Activated T-cell treated with anti-CD3 and anti-CD28 coated beads for 1 hour (primary cell): ENCODE measurements at regions not wholly inside any gene's neighbourhood (a gene's known extent, or its start where the extent isn't known, plus 50 kb on each side); places are given as distances from the start of the nearest gene placed in this dataset.
"Not testable (repeated sequence)": the region's sequence is repeated elsewhere in the genome, so short reads cannot be mapped to it uniquely, and the experiment has no call there.

Experiments
- DNase-seq: peaks from one replicate; pipeline ENCODE4 v3.0.0-alpha.2; 2020; ENCODE audit warnings: low read depth

GRCh38 chr14:34381304-34381703 is 80.7 kb downstream of the SPTSSA start:
- DNase-seq = not testable (repeated sequence)

- DNase-seq = no peak
These were observed 81.6 kb downstream of the SPTSSA start for GRCh38 chr14:34380471-34380845.

DNA sequence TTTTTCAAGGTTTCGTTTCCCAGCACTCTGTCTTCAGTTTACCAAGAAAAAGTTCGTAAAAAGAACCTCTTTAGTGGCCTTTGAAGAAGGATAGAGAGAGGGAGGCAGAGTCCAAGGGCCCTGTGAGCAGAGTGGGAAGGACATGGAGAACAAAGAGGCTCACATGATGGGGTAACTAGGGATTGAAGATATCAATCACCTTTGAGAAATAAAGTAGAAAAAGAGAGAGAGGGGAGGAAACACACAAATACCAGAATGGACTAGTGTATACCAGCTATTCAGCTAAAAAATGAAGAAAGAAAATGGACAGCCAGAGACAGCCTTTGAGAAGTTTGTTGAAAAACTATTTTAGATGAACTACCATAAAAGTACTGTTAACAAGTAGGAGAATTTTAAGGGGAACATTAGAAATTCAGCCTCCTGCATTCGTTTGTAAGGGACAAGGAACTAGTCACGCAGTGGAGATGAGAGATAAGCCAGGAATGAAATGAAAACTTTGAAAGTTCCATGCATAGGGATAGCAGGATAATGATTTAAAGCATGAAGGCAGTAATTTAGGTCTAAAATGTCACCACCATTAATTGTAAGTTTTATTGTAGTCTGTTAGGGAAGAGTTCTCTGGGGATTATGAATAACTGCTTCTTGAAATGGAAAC is 82.1 kb downstream of the SPTSSA start:
- DNase-seq = no peak

DNA sequence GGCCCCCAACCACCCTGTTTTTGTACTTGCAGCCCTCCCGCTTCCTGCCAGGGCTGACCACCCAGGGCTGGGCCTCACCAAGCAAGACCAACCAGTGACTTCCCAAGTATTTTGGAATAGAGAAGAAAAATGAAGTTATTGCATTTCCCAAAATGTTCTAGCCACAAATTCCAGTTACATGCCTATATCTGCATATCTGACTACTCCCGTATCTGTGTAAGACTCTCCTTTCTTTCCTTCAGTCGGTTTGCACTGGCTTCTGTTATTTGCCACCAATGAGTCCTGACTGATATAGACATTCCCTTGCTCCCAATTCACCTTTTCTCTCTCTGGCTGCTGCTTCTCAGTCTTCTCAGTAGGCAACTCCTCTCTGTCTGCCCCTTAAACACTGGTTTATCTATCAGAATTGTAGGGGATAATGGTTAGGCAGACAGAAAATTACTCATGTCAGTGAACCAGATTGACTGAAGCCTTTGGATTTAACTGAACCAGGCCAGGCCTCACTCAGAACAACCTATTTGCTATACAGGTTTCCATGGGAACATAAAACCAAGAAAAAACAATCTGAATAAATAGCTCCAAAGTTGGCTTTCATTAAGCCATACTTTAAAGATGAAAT is 85.3 kb downstream of the SPTSSA start:
- DNase-seq = no peak

GRCh38 chr14:34374998-34375740 is 86.9 kb downstream of the SPTSSA start:
- no peak for DNase-seq

DNA sequence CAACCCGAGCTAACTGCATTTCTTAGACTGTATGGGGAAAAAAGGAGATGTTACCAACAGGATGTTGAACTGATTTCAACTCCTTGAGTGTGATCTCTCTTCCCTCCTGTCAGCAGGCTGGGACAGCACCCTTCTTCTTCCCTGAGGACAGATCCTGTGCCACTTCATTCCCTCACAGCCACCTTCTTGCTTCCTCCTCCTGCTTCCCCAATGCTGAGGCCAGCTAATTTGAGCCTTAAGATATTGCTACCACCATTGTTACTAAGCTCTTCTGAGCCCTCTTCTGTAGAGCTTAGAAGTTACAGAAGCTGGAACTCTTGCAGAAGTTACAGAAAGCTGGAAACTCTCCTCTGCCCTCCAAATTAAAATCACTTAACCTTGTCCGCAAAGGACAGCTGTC is 88.8 kb downstream of the SPTSSA start:
- no peak for DNase-seq

DNA sequence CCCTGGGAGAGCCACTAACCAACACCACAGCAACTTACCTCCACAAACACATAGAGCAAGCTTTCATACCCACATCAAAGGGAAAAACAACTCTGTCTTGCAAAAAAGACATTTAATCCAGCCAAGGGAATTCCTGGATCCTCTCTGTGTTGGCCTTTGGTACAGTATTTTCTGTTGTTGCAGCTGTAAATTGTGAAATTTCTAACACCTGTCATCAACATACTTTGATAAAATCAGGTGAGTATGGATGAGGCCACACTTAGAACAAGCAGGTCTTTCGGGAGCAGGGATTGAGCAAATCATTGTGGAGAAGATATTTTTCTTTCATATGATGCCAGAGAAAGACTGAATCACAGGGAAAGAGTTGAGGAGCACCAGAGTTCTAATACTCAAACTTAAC is 89.3 kb downstream of the SPTSSA start:
- no peak for DNase-seq

- DNase-seq = no peak
These were observed 92.4 kb downstream of the SPTSSA start for GRCh38 chr14:34369648-34370030.

- no peak for DNase-seq
These were observed 92.9 kb downstream of the SPTSSA start for GRCh38 chr14:34368971-34369647.

DNA sequence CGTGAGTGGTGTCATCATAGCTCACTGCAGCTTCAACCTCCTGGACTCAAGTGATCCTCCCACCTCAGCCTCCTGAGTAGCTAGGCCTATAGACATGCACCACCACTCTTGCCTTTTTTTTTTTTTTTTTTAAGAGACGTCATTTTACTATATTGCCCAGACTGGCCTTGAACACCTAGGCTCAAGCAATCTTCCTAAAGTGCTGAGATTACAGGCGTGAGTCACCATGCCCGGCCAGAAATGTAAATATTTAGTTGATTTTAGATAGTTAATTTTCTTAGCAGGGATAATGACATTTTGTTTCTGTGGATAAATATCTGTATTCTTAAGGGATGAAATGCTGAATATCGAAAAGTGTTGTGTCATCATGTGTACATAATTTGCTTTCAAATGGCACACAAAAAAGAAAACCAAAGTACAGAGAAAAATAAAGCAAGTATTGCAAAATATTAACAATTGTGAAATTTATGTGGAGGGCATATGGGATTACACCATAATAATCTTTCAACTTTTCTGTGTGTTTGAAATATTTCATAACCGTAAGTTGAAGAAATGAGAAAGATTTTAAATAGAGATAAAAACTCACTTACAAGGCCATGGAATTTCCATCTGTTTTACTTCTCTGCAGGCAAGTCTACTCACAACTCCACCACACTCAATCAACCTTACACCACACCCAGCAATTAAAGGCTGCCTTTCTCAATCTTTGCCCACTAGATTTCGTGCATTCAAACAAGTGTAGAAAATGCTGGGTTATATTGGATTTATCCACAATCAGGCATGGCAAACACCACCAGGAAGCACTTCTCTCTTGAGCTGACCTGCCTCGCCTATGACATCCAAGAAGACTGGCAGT is 93.7 kb downstream of the SPTSSA start:
- DNase-seq = no peak

GRCh38 chr14:34365309-34365915 is 96.6 kb downstream of the SPTSSA start:
- DNase-seq = no peak

- DNase-seq = no peak
These were observed 97.8 kb downstream of the SPTSSA start for GRCh38 chr14:34364201-34364600.

GRCh38 chr14:34363733-34364134 is 98.3 kb downstream of the SPTSSA start:
- no peak for DNase-seq

- no peak for DNase-seq
These were observed 99.3 kb downstream of the SPTSSA start for GRCh38 chr14:34362641-34363251.

GRCh38 chr14:34361504-34362011 is 100.5 kb downstream of the SPTSSA start:
- DNase-seq = no peak

GRCh38 chr14:34359420-34360117 is 102.5 kb downstream of the SPTSSA start:
- no peak for DNase-seq

GRCh38 chr14:34356264-34356654 is 105.8 kb downstream of the SPTSSA start:
- no peak for DNase-seq

GRCh38 chr14:34355584-34356263 is 106.3 kb downstream of the SPTSSA start:
- no peak for DNase-seq

GRCh38 chr14:34354556-34354955 is 107.5 kb downstream of the SPTSSA start:
- DNase-seq = no peak

DNA sequence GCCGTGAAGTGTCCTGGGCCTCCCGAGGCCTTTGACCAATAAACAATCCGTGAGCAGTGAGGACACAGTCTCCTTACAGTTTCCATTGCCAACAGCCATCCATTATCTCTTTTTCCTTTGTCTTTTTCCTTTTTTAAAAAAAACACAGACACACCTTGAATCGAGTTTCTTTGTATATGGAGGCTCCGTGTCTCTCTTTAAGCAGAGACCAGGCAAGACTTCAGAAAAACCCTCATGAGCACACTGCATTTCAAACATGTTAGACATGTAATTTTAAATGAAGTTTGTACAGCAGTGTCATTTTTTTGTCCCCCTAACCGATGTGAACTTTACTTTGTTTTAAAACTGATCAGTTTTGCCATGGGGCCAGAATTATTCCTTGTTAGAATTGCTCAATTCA is 111.1 kb downstream of the SPTSSA start:
- DNase-seq = no peak
